GM12878 (cell line): ENCODE measurements at regions not wholly inside any gene's neighbourhood (a gene's known extent, or its start where the extent isn't known, plus 50 kb on each side); places are given as distances from the start of the nearest gene placed in this dataset.

ENCODE experiments used
- BCL11A ChIP-seq: IDR thresholded peaks from 2 replicates; pipeline ENCODE4 v1.6.1; 2011; ENCODE audit warnings: low read depth, low read length
- CTCF ChIP-seq, 3 experiments: IDR thresholded peaks in 2 of 3; conservative IDR thresholded peaks in 1 of 3; 2 replicates each; pipeline ENCODE4 v1.5.1; 2011; ENCODE audit warnings: low read depth in 3 of 3, low read length in 3 of 3, mild to moderate bottlenecking in 3 of 3, control low read depth in 2 of 3, moderate library complexity in 2 of 3, inconsistent platforms in 1 of 3, mixed read lengths in 1 of 3; ENCODE audit not compliant: control insufficient read depth in 2 of 3, insufficient read depth in 1 of 3; ENCODE audit errors: extremely low read depth in 1 of 3
- ELK1 ChIP-seq: IDR thresholded peaks from 2 replicates; pipeline ENCODE4 v1.6.1; 2012; ENCODE audit warnings: low read depth, low read length, improper control_type of control experiment
- MXI1 ChIP-seq: fragments of 150-350 bp; IDR thresholded peaks from 2 replicates; pipeline ENCODE4 v1.6.1; 2011; ENCODE audit warnings: low read depth, mild to moderate bottlenecking, inconsistent platforms, low read length, improper control_type of control experiment
- POLR2A ChIP-seq: IDR thresholded peaks from 2 replicates; pipeline ENCODE4 v1.6.1; 2011; ENCODE audit warnings: low read depth, mild to moderate bottlenecking, low read length
- POLR2AphosphoS2 ChIP-seq: IDR thresholded peaks from 2 replicates; pipeline ENCODE4 v1.6.1; 2011; ENCODE audit warnings: low read depth, mild to moderate bottlenecking, low read length, improper control_type of control experiment, moderate library complexity
- RFX5 ChIP-seq: IDR thresholded peaks from 2 replicates; pipeline ENCODE4 v1.6.1; 2011; ENCODE audit warnings: low read depth, low read length, improper control_type of control experiment
- SRF ChIP-seq, 2 experiments: IDR thresholded peaks; 2 replicates each; pipeline ENCODE4 v1.6.1; 2011; ENCODE audit warnings: low read depth in 2 of 2, low read length in 2 of 2, mild to moderate bottlenecking in 1 of 2, moderate library complexity in 1 of 2

- TF ChIP-seq BCL11A (no peak), POLR2A (no peak), RFX5 (no peak), CTCF (IDR thresholded peaks at IDR 0.05 in 2 of 3, conservative IDR thresholded peaks at IDR 0.05 in 1 of 3; ENCODE audit: control insufficient read depth in 2 of 3, extremely low read depth in 1 of 3, insufficient read depth in 1 of 3, low read depth in 3 of 3, low read length in 3 of 3) (no peak), SRF (IDR thresholded peaks at IDR 0.05; ENCODE audit: low read depth in 2 of 2, low read length in 2 of 2) (no peak), MXI1 (no peak), ELK1 (no peak), POLR2AphosphoS2 (no peak)
These were observed 352.1 kb downstream of the MLLT3 start for GRCh38 chr9:20270161-20270560.
